ENCODE measurements at regions not wholly inside any gene's neighbourhood (a gene's known extent, or its start where the extent isn't known, plus 50 kb on each side); places are given as distances from the start of the nearest gene placed in this dataset.

DNA sequence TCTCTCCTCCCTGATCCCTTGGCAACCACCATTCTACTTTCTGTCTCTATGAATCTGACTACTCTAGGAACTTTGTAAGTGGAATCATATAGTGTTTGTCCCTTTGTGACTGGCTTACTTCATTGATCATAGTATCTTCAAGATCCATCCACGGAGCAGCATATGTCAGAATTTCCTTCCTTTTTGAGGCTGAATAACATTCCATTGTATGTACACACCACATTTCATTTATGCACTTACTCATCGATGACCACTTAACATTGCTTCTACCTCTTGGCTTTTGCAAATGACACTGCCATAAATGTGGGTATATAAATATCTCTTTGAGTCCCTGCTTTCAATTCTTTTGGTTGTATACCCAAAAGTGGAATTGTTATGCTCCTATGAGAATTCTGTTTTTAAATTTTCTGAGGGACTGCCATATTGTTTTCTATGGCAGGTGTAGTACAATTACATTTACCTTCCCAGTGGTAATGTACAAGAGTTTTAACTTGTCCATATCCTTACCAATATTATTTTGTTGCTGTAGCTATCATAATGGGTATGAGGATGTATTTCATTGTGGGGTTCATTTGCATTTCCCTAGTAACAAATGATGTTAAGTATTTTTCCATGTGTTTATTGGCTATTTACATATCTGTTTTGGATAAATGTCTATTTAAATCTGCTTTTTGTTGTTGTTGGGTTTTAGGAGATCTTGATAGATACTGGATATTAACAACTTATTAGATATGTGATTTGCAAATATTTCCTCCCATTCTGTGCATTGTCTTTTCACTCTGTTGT, 466.1 kb downstream of the C4orf33 start:
- DNase-seq, result no peak

DNA sequence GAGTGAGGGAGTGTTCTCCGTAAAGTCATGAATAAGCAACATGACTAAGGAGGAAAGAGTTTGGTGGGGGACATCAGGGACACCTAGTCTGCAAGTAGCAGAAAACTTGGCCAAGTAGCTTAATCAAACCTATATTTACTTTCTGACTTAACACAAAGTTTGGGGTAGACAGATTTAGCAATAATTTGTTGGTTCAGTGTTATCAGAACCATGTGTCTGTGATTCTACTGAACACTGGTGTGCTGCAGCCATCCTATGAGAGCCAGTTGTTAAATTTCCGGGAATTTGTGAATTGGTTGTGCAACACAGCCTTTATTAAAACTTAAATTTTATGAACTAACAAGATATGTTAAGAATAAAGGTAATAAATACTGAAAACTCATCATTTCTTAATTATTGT, 469.3 kb downstream of the C4orf33 start:
- DNase-seq, result no peak

DNA sequence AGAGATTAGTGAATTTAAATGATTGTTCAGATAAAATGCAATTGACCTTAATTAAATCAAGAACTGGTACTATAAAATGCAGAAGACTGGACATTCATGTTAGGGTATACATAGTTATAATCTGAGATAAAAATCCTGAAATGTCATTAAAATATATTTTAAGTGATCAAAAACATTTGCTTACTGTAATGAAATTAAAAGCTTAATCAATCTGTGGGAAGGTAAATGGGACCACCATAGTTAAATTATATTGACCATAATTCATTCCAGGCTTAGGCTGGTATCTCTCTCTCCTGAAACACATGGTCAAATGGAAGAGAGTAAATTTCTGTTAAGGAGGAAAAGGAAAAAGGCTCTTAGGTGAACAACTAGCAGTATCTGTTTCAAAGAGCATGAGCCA, 474.4 kb downstream of the C4orf33 start:
- no peak for DNase-seq

DNA sequence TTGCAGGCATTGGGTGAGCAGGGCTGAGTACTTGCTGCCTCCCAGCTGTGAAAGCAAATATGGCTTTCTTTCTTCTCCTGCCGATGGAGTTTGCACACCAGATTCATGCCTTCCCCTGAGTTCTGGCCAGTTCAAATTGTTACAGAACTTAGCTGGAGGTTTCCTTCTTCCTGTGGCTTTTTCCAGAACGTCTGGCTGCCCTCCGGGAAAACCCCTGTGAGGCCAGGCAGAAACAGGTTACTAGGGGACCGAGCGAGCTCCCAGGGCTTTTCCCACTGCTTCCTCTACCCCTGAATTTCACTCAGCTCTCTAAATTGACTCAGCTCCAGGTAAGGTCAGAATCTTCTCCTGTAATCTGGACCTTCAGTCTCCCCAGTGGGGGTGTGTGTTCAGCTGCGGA, 482.4 kb downstream of the C4orf33 start:
- DNase-seq, result no peak

DNA sequence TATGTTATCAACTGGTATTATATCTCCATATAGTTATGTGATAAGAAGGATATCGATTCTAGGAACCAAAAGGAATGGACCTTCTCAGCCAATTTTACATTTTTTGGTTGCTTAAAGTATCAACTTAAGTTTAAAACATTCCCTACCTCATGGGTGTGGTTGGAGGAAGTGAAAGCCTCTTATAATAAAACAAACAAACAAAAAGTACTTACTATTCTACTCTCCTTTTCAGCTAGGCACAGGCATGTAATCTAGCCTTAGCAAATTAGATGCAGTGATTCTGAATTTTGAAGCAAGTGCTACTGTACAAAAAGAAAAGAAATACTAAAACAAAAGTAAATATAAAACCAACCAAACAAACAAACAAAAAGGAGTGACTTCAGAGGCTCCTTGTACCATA, 485.4 kb downstream of the C4orf33 start:
- no peak for DNase-seq

DNA sequence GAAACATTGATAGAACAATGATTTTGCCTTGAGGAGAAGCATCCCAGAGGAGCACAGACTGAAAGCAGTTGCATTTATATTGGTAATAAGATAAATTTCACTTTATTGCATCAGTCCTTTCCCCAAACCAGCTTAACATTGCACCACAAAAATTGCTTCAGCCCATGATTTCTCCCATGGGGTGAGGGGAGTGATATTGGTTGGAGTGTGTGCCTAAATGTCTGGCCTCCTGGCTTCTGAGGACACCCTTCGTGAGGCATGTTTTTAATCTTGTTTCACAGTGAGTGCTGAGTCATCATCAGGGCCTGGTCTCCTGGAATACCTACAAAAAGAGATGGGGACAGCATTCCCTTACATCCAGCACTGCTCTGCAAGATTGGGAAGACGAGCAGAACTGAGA, 487.9 kb downstream of the C4orf33 start:
- no peak for DNase-seq

DNA sequence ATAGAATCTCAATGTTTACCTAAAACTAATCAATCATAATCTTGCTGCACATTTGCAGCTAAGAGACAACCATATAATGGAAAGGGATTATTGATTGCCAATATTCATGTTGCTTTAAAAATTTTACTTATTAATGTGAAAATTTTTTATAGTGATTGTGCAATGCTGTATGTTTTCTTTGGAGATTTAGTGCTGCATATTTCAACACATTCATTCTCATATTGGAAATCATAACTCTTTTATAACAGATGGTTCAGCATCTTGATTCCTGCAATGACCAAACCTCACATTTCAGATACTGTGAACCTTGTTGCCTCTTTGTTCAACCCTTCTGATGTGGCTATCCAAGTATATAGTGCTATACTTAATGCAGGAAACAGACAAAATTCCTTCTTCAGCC, 502.6 kb downstream of the C4orf33 start:
- no peak for DNase-seq

DNA sequence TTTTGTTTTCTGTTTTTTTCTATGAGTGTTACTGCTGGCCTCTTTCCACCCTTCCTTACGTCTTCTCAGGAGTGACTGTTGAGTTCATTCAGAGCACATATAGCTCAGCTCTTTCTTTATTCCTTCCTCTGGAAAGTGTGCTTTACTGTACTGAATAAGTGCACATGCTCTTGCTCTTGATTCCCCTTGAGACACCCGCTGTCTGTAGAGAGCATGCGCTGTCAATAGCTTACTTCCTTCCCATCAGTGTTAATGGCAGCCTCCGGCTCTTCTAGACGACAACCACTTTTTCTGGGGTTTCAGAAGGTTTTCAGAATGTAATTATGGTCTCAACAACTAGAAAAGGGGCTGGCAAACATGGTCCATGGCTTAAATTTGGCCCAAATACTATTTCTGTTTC, 504.9 kb downstream of the C4orf33 start:
- DNase-seq, result no peak

DNA sequence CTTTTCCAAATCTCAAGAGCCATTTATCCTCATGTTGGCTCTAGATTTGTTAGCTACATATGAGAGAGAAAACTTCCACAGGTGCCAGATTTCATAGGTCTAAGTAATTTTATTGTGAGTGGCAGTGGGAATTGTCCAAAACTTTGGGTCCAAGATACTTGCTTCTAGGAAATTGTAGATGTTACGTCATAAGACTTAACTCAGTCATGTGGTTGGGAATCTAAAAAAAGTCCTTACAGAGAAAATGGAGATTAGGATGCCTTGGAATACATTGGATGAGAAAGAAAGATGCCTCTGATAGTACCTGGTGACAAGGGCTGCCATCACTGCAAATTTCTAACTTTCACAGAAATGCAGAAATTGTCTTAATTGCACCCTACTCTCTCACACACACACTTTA, 506.5 kb downstream of the C4orf33 start:
- no peak for DNase-seq

DNA sequence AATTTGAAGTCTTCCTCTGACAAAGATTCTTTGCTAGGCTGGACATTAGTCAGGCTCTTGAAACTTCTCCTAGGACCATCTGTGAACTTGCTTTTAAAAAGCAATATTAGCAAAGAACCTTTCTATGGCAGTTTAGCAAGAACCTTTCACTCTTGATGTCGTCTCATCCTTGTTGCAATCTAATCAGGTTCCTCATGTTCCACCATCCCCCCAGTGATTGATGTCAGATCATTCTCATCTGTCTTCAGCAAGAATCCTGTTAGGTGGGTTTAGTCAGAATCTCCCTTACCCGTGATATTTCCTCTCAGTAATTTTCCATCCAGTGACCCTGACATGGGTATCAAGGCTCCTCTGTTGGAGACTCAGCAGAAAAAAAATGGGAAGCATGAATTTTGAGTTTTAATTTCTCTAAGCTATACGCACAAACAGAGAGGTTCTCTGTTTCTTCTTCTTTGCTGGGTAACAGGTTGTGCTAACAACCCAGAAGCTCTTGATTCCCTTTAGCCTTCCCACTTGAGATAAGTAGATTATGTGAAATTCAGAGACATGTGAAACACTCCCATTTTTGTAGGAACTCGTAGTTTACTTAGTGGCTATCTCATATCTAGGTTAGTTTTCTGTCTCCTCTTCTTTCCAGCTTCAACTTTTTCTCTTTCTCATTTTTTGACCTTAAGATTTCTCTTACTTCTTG, 507.4 kb downstream of the C4orf33 start:
- no peak for DNase-seq

DNA sequence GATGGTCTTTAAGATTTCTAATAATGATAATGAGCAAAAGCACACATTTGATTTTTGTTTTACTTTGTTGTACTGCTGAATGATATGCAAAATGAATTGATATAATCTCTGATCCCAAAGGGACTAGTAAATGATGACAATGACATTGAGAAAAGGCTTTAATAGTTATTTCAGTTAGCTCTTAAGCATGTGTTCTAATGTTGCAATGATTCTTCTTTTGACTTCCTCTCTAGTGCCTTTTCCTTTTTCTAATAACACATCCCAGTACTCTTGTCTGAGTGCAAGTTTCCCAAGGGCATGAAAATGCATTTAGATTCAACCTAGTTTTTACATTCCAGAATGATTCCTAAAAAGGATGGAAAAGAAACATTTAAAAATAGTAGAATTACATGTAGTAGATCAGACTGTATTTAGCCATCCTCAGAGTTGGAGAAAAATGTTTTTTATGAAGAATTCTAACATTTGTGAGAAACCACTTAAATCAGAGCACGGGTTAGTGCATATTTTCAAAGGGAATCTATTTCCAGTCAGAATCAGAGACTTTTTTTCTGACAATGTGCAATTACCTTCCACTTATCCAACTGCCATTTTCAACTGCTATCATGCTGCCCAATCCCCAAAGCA, 508.8 kb downstream of the C4orf33 start:
- DNase-seq, result no peak

DNA sequence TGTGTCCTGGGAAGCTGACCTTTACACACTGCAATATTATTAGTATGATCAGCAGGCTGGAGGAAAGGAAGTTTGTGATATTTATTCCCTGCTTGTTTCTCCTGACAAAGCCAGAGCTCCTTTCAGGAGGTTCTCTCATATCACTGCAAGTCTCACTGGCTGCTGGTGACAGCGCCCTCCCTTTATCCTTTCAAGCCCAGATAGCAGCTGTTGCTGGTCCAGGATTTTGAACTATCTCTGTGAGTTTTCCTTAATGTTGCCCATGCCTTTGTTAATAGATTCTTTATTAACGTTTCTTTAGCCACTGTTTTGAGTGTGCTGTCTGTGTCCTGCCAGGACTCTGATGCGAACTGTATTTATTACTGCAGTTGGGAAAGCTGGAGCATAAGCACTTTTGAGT, 518.7 kb downstream of the C4orf33 start:
- DNase-seq, result no peak

DNA sequence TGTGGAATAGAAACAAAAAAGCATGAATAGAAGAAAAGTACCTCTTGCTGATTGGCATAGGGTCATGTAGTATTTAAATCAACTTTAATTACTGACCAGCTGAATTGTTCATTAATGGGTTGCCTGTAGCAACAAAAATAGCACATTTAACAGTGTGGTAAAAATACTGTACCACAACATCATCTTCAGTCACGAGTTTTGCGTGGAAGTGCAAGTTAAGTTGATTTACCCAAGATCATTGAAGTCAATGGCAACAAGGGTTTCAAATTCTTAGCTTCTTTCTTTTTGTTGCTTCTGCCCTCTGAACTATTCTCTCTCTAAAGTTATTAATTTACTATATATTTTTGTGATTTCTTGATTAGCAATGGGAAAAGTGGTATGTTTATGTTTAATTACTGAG, 526.6 kb downstream of the C4orf33 start:
- DNase-seq, result no peak

DNA sequence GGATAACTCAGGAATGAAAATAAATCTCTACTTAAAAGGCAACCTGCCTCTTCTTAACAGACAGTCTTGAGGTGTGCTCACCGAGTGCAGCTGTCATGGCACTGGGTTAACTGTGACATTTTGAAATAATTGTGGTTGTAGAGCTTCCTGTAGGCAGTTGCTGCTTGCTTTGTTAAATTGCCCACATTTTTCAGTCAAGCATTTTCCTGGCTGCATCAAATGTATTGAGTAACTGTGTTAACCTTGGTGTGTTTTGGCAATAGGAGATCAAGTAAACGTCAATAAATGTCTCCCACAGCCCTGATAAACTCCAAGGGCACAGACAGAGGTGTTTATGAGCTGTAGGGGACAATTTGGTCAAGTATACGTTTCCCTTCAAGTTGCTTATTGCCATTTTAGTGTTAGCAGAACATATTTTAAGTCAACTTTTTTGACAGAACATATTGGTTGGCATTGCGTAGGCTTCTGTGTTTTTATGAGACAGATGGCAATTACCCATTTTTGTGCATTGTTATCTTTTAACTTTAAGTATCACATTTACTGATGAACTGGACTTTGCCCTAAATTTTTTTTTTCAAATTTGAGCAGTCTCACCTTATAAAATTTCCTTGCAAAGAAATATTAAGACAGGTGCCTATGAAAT, 527.4 kb downstream of the C4orf33 start:
- DNase-seq, result no peak

DNA sequence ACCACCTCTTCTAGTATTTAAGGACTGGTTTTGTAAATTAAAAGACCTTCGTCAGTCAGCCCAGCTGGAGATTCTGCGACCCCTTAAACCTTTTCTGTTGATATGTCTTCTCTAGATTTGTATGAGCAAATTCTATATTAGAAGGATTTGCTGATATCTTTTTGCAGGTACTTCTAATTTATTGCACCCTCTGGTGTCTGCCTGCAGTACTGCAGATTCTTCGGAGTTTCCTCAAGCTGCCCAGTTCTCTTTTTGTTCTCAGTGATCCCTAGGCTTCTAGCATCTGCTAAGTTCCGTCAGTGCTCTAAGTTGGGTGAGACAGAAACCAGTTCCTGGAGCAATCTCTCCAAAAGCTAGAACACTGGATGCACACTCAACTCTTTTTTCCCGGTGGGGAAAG, 545.2 kb downstream of the C4orf33 start:
- peak; percentile 21 to 35 for DNase-seq

DNA sequence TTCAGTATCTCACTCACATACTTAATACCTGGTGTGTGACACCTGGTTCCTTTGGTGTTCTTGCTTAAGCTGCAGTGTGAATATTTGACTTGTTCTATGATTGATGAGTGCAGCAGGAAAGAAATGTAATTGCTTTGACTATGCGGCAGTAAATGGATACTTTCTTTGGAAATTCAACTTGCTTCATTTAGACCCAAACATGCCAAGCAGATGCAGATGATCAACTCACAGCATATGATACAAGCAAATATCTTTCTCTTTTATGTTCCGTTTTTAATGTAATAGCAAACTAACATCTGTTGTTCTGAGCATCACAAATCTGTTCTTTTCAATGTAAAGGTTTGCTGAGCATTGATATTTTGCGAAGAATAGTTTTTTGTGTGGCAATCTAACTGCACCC, 549.5 kb downstream of the C4orf33 start:
- no peak for DNase-seq

DNA sequence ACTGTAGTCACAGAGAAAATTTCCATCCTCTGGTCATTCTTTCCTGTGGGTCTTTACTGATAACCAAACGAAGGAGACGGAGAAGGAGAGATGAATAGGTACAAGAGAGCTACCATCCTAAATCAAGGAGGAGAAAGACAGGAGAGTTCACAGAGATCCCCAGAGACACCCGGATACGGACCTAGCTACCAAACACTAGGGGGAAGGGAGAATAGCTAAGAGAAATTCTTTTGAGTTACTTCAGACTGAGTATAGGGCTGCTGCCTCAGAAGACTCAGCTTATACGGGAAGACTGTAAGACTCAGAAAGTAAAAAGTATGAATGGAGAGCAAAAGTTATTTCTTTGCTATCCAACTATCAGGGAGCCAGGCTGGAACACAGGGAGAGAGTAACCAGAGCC, 572.1 kb downstream of the C4orf33 start:
- no peak for DNase-seq

DNA sequence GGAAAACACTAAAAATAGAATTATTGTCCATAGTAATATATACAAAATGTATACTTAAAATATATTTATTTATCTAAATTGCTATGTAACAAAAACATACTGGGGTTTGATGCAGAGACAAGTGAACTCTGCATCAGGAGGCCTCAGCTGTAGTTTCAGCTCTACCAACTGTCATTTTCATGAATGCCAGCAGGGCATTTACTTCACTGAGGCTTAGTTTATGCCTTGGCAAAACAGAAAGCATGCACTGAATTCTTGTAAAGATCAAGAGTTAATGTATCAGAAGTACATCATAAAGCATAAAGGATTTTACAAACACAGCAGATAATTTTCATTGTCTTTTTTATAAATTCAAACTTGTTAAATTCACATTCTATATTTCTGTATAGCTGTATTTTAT, 577.0 kb downstream of the C4orf33 start:
- DNase-seq, result no peak

DNA sequence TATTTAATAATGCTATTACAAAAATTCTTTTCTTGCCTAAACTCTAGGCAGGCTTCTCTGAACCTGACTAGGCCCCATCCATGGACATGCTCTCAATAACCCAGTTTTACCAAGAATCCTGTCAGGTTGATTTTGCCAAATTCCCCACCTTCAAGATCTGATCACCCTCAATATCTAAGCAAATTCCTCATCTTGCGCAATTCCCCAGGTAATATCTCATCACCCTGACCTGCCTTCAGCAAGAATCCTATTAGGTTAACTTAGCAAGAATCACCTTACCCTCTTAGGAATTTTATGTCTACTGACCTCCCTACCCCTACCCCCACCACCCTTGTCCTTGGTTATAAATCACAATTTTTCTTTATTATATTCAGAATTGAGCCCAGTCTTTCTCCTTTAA, 579.1 kb downstream of the C4orf33 start:
- DNase-seq, result no peak

DNA sequence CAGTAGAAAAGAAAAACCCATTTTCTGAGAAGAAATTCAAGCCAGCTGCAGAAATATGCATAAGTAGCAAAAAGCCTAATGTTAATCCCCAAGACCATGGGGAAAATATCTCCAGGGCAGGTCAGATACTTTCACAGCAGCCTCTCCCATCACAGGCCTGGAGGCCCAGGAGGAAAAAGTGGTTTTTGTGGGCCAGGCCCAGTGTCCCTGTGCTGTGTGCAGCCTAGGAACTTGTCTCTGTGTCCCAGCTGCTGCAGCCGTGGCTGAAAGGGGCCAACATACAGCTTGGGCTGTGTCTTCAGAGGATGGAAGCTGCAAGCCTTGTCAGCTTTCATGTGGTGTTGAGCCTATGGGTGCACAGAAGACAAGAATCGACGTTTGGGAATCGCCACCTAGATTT, 581.0 kb downstream of the C4orf33 start:
- DNase-seq, result no peak

DNA sequence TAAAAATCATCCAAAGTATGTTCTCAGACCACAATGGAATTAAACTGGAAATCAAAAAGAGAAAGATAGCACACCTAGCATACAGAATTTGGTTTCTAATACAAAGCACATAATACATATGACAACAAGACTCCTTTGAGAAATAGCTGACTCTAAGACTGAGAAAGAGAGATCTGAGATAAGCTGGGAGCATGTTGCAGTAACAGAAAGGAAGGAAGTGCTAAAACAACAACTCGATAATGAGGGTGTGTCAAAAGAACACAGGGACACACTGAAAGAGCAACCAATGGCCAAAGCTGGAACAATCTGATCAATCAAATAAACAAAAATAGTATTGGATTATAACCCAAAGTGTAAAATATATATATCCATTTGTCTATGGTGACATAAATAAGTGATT, 586.6 kb downstream of the C4orf33 start:
- DNase-seq, result no peak

DNA sequence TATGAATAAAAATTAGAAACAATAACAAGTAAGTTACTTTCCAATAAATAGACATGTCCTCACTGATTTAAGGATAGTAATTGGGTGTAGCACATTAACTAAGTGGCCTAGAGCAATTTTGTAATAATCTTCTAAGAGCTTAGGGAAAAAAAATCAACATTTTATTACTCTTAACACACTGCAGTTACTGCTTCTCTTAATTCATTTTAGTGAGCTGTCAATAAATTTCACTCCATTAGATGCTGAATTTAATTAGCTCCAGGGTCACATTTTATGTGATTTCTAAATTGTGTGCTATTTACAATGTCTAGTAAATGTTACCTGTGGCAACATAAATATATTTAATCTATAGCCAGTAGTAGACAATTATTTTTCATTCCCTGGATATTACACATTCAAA, 612.0 kb downstream of the C4orf33 start:
- DNase-seq, result no peak

DNA sequence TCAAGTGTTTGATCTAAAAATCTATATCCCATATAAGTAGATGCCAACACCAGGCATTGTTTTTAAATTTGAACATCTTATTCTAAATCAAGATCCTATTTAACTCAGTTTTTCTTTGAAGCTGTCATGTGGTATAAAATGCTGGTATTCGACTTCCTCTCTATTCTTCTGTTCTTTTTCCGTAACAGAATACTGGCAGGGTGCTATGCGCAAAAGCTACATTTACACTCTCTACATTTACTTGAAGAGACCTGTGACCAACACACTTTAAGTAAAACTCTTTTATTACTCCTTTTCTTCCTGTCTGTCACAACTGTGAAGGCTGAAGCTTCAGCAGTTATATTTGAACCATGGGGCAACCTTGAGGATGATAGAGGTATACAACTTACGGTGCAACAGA, 612.8 kb downstream of the C4orf33 start:
- no peak for DNase-seq

DNA sequence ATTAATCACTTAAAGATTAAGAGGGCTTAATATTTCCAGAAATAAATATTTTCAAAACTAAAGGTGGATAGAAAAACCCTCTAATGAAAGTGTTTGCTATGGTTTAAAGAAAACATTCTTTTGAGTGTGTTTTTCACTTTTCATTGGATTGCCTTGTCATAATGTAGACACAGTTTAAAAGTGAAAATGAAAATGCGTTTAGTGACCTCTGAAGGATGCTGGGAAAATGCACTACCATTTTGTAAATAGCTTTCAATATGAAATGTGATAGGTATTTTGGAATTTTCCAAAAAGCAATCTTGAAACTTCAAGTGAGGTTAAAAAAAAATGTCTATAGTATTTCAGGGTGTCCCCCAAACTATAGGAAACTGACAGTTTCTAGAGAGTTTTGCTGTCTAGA, 642.2 kb downstream of the C4orf33 start:
- no peak for DNase-seq
